Stimulated activated naive CD8-positive, alpha-beta T cell treated with anti-CD3 and anti-CD28 coated beads, Interleukin-15, amount 100 ng/mL, for 72 hours (primary cell): ENCODE measurements at regions not wholly inside any gene's neighbourhood (a gene's known extent, or its start where the extent isn't known, plus 50 kb on each side); places are given as distances from the start of the nearest gene placed in this dataset.
"Not testable (repeated sequence)": the region's sequence is repeated elsewhere in the genome, so short reads cannot be mapped to it uniquely, and the experiment has no call there.

Experiments
- ATAC-seq: fragments of 150-1000 bp; cut with Tn5 transposase; 2 replicates; pipeline ENCODE4 v1.10.0; 2021; ENCODE audit warnings: mild to moderate bottlenecking, moderate library complexity
- DNase-seq, 2 donors: peaks; one replicate each; pipeline ENCODE4 v3.0.0; 2021 to 2022
- H3K27ac Mint-ChIP-seq, 2 donors: one replicate each; pipeline ENCODE4 v1.8.0; 2022; ENCODE audit warnings: mild to moderate bottlenecking in 2 of 2, mixed read lengths in 2 of 2, moderate library complexity in 2 of 2
- H3K27me3 Mint-ChIP-seq: one replicate; pipeline ENCODE4 v1.8.0; 2022; ENCODE audit warnings: mixed read lengths
- H3K4me1 Mint-ChIP-seq: one replicate; pipeline ENCODE4 v1.8.0; 2022; ENCODE audit warnings: mild to moderate bottlenecking, mixed read lengths
- H3K4me3 Mint-ChIP-seq, 2 donors: one replicate each; pipeline ENCODE4 v1.8.0; 2022; ENCODE audit warnings: mild to moderate bottlenecking in 2 of 2, mixed read lengths in 2 of 2, moderate library complexity in 1 of 2
- H3K9me3 Mint-ChIP-seq, 2 donors: one replicate each; pipeline ENCODE4 v1.8.0; 2022; ENCODE audit warnings: mixed read lengths in 2 of 2

DNA sequence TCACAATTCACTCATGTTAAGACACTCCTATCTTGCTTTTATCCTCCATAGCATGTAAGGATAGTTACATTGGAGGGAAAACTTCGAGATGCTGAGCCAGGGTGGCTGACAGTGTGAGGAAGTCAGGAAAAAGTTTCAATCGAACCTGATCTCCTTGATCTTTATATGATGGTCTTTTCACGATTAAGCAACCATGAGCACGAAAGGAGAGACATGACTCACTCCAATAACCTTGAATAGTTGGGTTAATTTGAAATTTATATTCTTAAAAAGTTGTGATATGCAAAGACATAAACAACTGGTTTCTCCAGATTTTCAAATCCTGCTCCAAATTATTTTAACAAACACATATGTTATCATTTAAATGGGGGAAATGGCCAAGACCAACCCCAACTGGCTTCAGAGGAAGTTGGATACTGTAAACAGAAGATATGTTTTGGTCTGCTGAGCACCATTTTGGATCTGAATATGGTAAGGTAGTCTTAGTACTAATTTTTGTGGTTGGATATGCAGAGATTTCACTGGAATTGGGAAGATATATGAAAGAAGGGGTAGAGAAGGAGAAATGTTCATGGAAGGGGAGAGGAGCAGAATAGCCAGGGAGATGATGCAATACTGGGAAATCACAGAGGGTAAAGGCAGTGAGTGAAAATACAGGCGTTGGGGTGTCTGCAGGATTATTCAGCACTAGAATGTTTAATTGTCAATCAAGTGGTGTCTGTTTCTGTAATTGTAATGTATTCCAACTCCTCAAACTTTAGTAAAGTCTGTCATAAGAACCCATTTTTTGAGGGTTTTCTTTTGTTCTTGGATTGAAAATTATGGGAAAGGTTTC is 185.2 kb upstream of the SLC38A2 start:
- no peak for ATAC-seq
- H3K4me1 Mint-ChIP-seq: peaks cover 26% of the 10 kb centered on the region
- H3K9me3 Mint-ChIP-seq: peaks cover 8 to 18% of the 10 kb centered on the region in 2 donors
- H3K27ac Mint-ChIP-seq: peak overlapping the region; percentile 3 to 90
- H3K4me3 Mint-ChIP-seq: peak overlapping the region in 1 of 2 donors; percentile 16
- no peaks in the 10 kb centered on the region for H3K27me3 Mint-ChIP-seq
- no peak for DNase-seq

DNA sequence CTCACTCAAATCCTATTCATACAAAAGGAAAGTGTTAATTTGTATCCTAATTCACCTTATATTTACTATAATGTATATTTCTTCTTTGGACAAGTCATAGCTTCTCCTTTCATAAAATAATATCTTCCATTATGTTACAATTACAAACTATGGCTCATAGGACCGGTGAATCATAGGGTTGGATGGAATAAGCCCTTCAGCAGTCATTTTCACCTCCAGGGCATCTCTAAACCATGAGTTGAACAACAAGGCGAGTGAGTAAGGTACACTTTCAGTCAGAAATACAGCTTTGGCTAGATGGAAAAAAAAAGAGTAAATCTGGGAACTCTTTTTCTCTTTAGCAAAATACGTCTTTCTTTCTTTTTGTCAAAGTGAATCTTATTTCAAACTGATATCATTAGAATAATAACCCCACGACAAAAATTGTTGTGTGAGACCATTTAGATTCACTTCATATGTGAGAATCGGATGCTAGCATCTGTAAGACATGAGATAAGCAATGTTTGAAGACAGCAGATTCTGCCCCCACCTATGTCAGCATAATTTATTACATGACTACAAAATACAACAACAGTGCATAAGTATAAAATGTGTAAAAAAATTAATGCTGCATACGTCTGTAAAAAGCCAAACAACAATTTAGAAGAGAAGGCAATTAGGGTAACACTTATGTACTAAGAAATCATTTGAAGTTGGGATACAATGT is 184.4 kb upstream of the SLC38A2 start:
- no peak for DNase-seq
- peak; percentile 83 for ATAC-seq
- peak overlapping the region in 1 of 2 donors; percentile 47 for H3K4me3 Mint-ChIP-seq
- H3K27me3 Mint-ChIP-seq: no peaks in the 10 kb centered on the region
- peaks cover 8 to 18% of the 10 kb centered on the region in 2 donors for H3K9me3 Mint-ChIP-seq
- H3K27ac Mint-ChIP-seq: peak overlapping the region in 1 of 2 donors; percentile 90
- peaks cover 20% of the 10 kb centered on the region for H3K4me1 Mint-ChIP-seq

DNA sequence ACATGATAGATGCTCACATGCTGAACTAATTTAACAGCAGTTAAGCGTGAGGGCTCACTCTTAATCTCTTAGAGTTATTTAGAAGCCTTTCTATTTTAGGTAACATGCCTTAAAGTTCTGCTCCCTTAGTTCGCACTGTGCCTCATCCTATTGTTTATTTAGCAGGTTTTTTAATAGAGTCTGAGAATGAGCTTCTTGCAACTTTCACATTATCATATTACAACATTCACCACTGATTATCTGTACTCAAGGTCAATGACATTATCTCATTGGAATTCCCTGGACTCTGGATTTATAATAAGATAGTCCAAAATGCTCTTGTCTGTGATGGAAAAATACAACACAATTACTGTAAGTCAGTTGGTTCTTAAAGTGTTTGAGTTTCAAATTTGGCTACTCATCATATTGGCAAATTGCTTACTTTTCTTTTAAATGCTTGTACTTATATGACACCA is 183.6 kb upstream of the SLC38A2 start:
- Mint-ChIP-seq H3K4me1 (peaks cover 24% of the 10 kb centered on the region), H3K4me3 (peak overlapping the region in 1 of 2 donors; percentile 21), H3K9me3 (peaks cover 8 to 18% of the 10 kb centered on the region in 2 donors), H3K27ac (no peak overlapping the region), H3K27me3 (no peaks in the 10 kb centered on the region)
- DNase-seq (no peak), ATAC-seq (no peak)

DNA sequence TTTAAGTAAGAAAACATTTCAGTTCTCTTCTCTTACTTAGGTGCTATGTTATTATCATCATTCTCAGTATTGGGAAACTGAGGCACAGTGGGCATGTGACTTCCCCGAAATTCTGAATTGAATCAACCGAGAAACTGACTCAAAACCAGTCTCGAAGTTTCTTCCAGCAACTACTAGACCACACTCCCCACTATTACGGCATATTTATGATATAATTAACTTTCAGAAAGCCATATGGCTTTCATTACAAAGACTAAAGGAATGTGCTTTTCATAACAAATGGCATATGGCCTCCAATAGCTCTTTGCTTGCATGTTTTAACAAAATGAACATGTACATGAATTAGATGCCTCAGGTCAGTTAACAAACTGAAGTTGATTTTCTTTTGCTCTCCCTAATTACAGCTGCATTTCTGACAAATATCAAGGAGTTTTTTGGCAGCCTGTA is 182.9 kb upstream of the SLC38A2 start:
- no peak overlapping the region for H3K27ac Mint-ChIP-seq
- ATAC-seq (no peak), DNase-seq (no peak)
- H3K9me3 Mint-ChIP-seq: peaks cover 8 to 23% of the 10 kb centered on the region in 2 donors
- H3K4me1 Mint-ChIP-seq: peaks cover 31% of the 10 kb centered on the region
- no peak overlapping the region for H3K4me3 Mint-ChIP-seq
- H3K27me3 Mint-ChIP-seq: no peaks in the 10 kb centered on the region

DNA sequence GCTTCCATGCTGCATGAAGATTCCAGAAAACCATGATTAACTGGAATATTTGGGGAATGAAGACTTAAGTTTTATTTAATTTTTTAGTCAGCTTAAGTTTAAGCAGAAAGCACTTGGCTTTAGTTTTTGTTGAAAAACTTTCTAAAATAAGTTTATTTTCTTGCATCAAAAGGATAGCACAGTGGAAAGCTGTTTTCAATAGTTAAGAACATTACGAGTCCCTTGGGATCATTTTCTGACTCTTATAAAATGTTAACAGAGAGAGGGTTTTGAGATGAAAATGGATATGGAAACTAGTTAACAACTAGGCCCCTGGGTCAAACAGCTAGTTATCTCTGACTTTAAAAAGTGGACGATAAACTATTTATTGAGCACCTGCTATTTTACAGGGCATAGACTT is 181.9 kb upstream of the SLC38A2 start:
- H3K4me3 Mint-ChIP-seq: no peak overlapping the region
- H3K9me3 Mint-ChIP-seq: peaks cover 8 to 23% of the 10 kb centered on the region in 2 donors
- DNase-seq: no peak
- no peaks in the 10 kb centered on the region for H3K27me3 Mint-ChIP-seq
- peaks cover 36% of the 10 kb centered on the region for H3K4me1 Mint-ChIP-seq
- ATAC-seq: no peak
- no peak overlapping the region for H3K27ac Mint-ChIP-seq

DNA sequence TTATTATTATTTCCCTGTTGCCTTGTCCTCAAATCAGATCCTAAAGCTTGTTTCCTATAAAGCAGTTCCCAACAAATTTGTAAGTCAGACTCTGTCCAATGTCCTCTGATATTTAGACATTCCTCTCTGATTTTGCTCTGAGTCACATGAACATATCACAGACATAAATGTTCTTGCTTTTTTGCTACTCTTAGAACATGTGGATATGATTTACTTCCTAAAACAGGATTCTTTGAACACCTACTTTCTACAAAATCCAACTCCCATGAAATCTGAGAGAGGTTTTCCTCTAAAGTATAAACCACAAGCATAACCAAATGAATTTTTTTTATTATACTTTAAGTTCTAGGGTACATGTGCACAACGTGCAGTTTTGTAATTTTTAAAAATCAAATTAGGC is 181.3 kb upstream of the SLC38A2 start:
- peaks cover 8 to 23% of the 10 kb centered on the region in 2 donors for H3K9me3 Mint-ChIP-seq
- H3K27me3 Mint-ChIP-seq: no peaks in the 10 kb centered on the region
- H3K4me3 Mint-ChIP-seq: no peak overlapping the region
- H3K4me1 Mint-ChIP-seq: peaks cover 42% of the 10 kb centered on the region
- ATAC-seq: no peak
- no peak overlapping the region for H3K27ac Mint-ChIP-seq
- DNase-seq: no peak

DNA sequence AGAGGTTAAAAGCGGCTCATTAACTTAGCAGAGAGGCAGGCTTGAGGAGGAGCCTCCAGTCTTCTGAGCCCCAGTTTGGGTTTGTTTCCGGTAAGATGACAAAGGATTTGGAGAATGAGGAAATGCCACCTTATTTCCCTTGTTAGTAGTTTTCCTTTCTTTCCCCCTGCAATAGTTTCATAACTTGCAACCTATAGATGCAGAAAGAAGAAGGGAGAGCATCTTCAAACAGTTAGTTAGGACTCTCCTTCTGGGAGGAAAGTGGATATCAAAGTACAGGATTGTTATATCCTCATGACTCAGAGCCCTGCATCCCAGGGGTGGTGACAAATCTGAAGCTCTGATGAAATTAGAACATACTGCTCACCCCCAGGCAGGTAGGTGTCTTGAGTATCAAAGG is 180.7 kb upstream of the SLC38A2 start:
- ATAC-seq: no peak
- no peak for DNase-seq
- H3K27ac Mint-ChIP-seq: no peak overlapping the region
- peaks cover 46% of the 10 kb centered on the region for H3K4me1 Mint-ChIP-seq
- H3K4me3 Mint-ChIP-seq: no peak overlapping the region
- no peaks in the 10 kb centered on the region for H3K27me3 Mint-ChIP-seq
- H3K9me3 Mint-ChIP-seq: peaks cover 8 to 21% of the 10 kb centered on the region in 2 donors

DNA sequence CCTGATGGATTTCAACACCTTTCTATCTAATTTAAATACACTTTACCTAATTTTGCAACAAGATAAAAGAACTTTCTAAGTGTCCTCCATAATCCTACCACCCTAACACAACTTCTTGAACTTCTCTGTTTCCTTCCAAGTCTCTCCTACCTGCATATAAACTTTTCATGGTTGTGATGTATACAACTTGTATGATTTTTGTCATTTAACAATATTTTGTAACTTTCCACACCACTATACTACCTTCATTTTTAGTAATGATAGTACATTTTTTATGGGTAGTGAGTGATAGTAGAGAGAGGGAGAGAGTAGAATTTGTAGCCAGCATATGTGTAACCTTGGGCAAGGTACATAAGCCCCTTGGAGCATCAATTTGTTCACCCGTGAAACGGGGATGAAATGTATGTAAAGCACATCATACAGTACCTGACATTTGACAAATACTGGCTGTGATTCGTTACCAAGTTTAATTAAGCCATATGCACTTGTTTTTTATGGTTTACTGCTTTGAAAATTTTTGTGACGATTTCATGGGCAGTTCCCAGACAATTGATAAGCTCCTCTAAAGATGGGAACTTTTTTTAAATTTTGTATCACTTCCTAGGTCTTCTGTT is 177.8 kb upstream of the SLC38A2 start:
- peak overlapping the region; percentile 66 to 82 for H3K4me3 Mint-ChIP-seq
- peaks cover 65% of the 10 kb centered on the region for H3K4me1 Mint-ChIP-seq

DNA sequence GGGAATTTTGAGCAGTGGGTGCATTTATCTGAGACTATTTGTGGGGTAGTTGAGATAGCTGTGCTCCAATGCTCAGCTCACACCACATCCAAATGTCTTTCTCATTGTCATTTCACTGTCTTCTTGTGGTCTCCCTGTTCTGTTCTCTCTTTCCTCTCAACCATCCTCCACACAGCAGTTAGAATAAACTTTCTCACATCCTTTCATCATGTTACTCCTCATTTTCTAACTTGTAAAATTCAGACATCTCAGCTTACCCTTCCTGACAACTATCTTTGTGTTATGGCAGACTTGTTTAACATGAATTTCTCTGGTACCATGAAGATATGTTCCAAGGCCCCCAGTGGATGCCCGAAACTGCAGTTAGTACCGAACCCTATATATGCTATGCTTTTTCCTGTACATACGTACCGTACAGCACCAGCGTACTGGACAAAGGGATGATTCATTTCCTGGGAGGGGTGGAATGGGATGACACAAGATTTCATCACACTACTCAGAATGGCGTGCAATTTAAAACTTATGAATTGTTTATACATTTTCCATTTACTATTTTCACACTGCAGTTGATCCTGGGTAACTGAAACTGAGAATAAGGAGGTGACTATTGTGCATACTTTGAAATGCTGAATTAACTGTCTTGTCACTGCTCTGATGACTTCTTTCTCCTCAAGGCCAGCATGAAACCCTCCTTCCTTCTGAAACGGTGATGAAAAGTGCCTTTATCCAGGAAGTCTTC is 177.1 kb upstream of the SLC38A2 start:
- ATAC-seq (peak; percentile 93), DNase-seq (peak; percentile 74 to 83)
- Mint-ChIP-seq H3K27ac (peak overlapping the region; percentile 97 to 100), H3K4me1 (peaks cover 59% of the 10 kb centered on the region), H3K9me3 (peaks cover 2 to 16% of the 10 kb centered on the region in 2 donors), H3K4me3 (peak overlapping the region; percentile 66 to 82), H3K27me3 (no peaks in the 10 kb centered on the region)

More for the DNA sequence above, 177.8 kb upstream of the SLC38A2 start:
- Mint-ChIP-seq H3K27ac (peak overlapping the region; percentile 97 to 100), H3K27me3 (no peaks in the 10 kb centered on the region), H3K9me3 (peaks cover 0 to 21% of the 10 kb centered on the region in 2 donors)
- ATAC-seq (no peak), DNase-seq (no peak)

DNA sequence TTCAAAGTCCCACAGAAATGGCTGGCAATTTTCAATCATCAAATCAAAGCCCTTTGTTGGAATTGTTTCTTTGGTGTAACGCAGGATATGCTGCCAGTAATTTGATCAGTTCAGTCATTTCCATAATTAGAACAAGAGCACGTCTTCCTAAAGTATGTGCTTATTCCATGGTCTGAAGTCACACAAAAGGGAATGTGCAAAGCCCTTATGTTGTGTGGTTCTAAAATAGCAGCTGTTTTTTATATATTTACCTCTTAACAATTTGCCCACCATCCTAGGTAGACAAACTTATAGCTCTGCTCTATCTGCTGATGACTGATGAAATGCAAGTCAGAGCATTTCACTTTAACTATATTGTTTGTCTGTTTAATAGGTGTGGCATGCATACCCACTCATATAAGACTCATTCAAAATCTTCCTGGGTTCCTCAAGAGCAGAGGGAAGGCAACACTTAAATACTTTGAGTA is 176.1 kb upstream of the SLC38A2 start:
- Mint-ChIP-seq H3K27ac (peak overlapping the region; percentile 97 to 100), H3K4me1 (peaks cover 59% of the 10 kb centered on the region)

DNA sequence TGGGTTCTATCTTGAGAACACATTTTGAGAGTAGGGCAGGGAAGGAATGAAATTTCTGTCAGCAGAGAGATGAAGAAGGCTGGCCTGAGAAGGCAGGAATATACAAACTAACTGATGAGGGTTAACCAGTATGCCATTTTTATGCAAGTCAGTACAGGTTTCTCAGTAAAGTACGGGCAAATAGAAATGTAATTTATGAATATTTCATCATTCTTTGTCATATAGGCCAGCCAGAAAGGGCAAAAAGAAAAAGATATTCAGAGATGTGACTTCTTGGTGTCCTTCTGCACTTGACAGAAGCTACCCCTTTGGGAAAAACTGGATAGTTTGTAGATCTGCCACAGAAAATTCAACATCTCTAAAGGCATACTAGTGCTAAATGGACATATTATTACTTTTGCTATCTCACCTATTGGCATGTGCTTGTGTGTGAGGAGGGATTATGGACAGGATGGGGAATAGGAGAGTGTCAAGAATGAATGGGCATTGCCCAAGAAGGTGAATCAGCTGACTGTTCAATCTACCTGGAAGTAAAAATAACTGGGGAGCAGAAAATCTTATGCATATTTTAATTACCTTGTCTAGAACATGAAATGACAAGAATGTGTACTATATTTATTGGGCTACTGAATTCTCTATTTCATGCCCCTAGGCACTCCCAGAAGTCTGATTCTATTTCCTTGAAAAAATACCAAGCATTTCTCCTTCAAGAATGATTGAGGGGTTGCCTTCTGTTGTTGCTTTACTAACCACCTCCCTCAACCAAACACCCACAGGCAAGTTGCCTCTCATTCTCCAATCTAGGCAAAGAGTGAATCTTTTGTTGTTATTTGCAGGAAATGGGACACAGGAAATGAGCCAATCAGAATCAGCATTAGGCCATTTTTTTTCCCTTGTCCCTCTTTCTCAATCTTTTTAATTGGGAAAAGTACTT is 175.1 kb upstream of the SLC38A2 start:
- peaks cover 66% of the 10 kb centered on the region for H3K4me1 Mint-ChIP-seq
- no peaks in the 10 kb centered on the region for H3K27me3 Mint-ChIP-seq

More for the DNA sequence above, 176.1 kb upstream of the SLC38A2 start:
- ATAC-seq (no peak), DNase-seq (no peak)
- Mint-ChIP-seq H3K27me3 (no peaks in the 10 kb centered on the region), H3K4me3 (peak overlapping the region; percentile 56 to 82), H3K9me3 (peaks cover 7 to 24% of the 10 kb centered on the region in 2 donors)

DNA sequence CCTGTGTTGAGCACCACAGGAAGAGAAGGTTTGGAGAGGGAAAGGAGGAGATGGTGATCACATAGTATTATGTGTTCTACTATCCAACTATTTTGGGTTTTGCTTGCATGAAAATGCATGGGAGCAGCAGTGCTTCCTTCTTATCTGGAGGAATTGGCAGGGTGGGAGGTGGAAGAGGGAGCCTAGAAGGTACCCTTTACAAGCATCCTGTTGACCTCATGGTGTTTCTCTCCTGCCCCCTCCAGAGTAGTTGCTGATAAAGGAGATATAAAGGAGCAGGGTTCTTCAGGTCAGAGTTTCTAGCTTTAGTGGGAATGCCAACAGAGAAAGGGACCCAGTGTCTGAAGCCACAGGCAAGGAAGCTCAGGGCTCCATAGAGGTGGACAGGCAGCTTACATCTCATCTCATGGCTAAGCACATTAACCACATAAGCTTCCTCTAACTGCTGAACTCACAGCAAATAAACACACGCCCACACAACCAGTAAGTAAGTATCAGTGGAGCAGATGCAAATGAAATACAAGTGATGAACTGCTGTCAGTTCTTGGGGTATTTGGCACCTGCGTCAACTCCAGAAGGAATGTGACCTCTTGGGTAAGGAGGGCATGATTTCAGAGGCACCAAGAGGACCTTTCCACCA is 174.2 kb upstream of the SLC38A2 start:
- peak overlapping the region; percentile 44 to 76 for H3K4me3 Mint-ChIP-seq
- ATAC-seq: peak; percentile 67
- no peaks in the 10 kb centered on the region for H3K27me3 Mint-ChIP-seq
- peaks cover 66% of the 10 kb centered on the region for H3K4me1 Mint-ChIP-seq
- H3K27ac Mint-ChIP-seq: peak overlapping the region; percentile 61 to 95
- DNase-seq: peak; percentile 42 to 43
- peaks cover 14 to 29% of the 10 kb centered on the region in 2 donors for H3K9me3 Mint-ChIP-seq

More for the DNA sequence above, 175.1 kb upstream of the SLC38A2 start:
- DNase-seq (no peak), ATAC-seq (no peak)
- peak overlapping the region; percentile 23 to 76 for H3K4me3 Mint-ChIP-seq
- H3K27ac Mint-ChIP-seq: peak overlapping the region; percentile 89 to 95
- H3K9me3 Mint-ChIP-seq: peaks cover 12 to 29% of the 10 kb centered on the region in 2 donors

DNA sequence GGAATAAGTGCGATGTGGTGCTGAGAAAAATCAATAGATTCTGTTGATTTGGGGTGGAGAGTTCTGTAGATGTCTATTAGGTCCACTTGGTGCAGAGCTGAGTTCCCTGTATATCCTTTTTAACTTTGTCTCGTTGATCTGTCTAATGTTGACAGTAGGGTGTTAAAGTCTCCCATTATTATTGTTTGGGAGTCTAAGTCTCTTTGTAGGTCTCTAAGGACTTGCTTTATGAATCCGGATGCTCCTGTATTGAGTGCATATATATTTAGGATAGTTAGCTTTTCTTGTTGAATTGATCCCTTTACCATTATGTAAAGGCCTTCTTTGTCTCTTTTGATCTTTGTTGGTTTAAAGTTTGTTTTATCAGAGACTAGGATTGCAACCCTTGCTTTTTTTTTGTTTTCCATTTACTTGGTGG is 170.8 kb upstream of the SLC38A2 start:
- DNase-seq, H3K4me3 Mint-ChIP-seq, ATAC-seq, H3K27me3 Mint-ChIP-seq, H3K27ac Mint-ChIP-seq: not testable (repeated sequence)
- H3K9me3 Mint-ChIP-seq: peaks cover 25% of the 10 kb centered on the region in 2 donors
- peaks cover 34% of the 10 kb centered on the region for H3K4me1 Mint-ChIP-seq
